Stimulated activated naive B cell treated with anti-CD40 and anti-IgM and Interleukin-4, amounts not matched to agents 10 μg/mL and 1 μg/mL and 100 μg/mL, for 72 hours (primary cell): ENCODE measurements at regions not wholly inside any gene's neighbourhood (a gene's known extent, or its start where the extent isn't known, plus 50 kb on each side); places are given as distances from the start of the nearest gene placed in this dataset.

Source experiments
- ATAC-seq, 2 donors: fragments of 150-1000 bp; cut with Tn5 transposase; replicated peaks; 2 replicates each; pipeline ENCODE4 v1.10.0; 2021; ENCODE audit warnings: moderate library complexity in 1 of 2
- DNase-seq: peaks from one replicate; pipeline ENCODE4 v3.0.0; 2021
- H3K27ac Mint-ChIP-seq: one replicate; pipeline ENCODE4 v1.8.0; 2022; ENCODE audit warnings: mild to moderate bottlenecking, mixed read lengths
- H3K27me3 Mint-ChIP-seq, 2 donors: one replicate each; pipeline ENCODE4 v1.8.0; 2022; ENCODE audit warnings: mixed read lengths in 2 of 2
- H3K36me3 Mint-ChIP-seq, 2 donors: one replicate each; pipeline ENCODE4 v1.8.0; 2022; ENCODE audit warnings: mixed read lengths in 2 of 2, mild to moderate bottlenecking in 1 of 2
- H3K4me1 Mint-ChIP-seq, 2 donors: one replicate each; pipeline ENCODE4 v1.8.0; 2022; ENCODE audit warnings: mixed read lengths in 2 of 2, mild to moderate bottlenecking in 1 of 2
- H3K4me3 Mint-ChIP-seq, 2 donors: one replicate each; pipeline ENCODE4 v1.8.0; 2022; ENCODE audit warnings: mild to moderate bottlenecking in 2 of 2, mixed read lengths in 2 of 2, moderate library complexity in 1 of 2
- H3K9me3 Mint-ChIP-seq, 2 donors: one replicate each; pipeline ENCODE4 v1.8.0; 2022; ENCODE audit warnings: mixed read lengths in 2 of 2, mild to moderate bottlenecking in 1 of 2

GRCh38 chr17:77317091-77317750 lies 176.5 kb downstream of the SEC14L1 start:
- H3K36me3 Mint-ChIP-seq = peaks cover 3 to 9% of the 10 kb centered on the region in 2 donors
- no peaks in the 10 kb centered on the region for H3K27me3 Mint-ChIP-seq
- H3K4me3 Mint-ChIP-seq = no peak overlapping the region
- no peak overlapping the region for H3K27ac Mint-ChIP-seq
- no peaks in the 10 kb centered on the region for H3K9me3 Mint-ChIP-seq
- H3K4me1 Mint-ChIP-seq = peaks cover 30 to 63% of the 10 kb centered on the region in 2 donors
- DNase-seq (no peak), ATAC-seq (no peak)

- DNase-seq = no peak
- no peak for ATAC-seq
- H3K27ac Mint-ChIP-seq = no peak overlapping the region
- H3K9me3 Mint-ChIP-seq = no peaks in the 10 kb centered on the region
- H3K27me3 Mint-ChIP-seq = no peaks in the 10 kb centered on the region
- peaks cover 3 to 13% of the 10 kb centered on the region in 2 donors for H3K36me3 Mint-ChIP-seq
- H3K4me3 Mint-ChIP-seq = no peak overlapping the region
- H3K4me1 Mint-ChIP-seq = peaks cover 33 to 69% of the 10 kb centered on the region in 2 donors
Observed at GRCh38 chr17:77318021-77318420, 177.3 kb downstream of the SEC14L1 start.

- H3K4me1 Mint-ChIP-seq = peaks cover 39 to 75% of the 10 kb centered on the region in 2 donors
- H3K27ac Mint-ChIP-seq = peak overlapping the region; percentile 96
- peak overlapping the region; percentile 90 to 91 for H3K4me3 Mint-ChIP-seq
- no peaks in the 10 kb centered on the region for H3K9me3 Mint-ChIP-seq
- H3K27me3 Mint-ChIP-seq = no peaks in the 10 kb centered on the region
- no peak for DNase-seq
- peaks cover 3 to 13% of the 10 kb centered on the region in 2 donors for H3K36me3 Mint-ChIP-seq
- ATAC-seq = peak; percentile 6 to 7
Observed at GRCh38 chr17:77318491-77319210, 177.9 kb downstream of the SEC14L1 start.

- peaks cover 6 to 15% of the 10 kb centered on the region in 2 donors for H3K36me3 Mint-ChIP-seq
- peak; percentile 78 for DNase-seq
- no peaks in the 10 kb centered on the region for H3K27me3 Mint-ChIP-seq
- peak; percentile 52 to 56 for ATAC-seq
- H3K4me1 Mint-ChIP-seq = peaks cover 47 to 83% of the 10 kb centered on the region in 2 donors
- H3K9me3 Mint-ChIP-seq = no peaks in the 10 kb centered on the region
- H3K4me3 Mint-ChIP-seq = peak overlapping the region; percentile 90 to 91
- peak overlapping the region; percentile 96 for H3K27ac Mint-ChIP-seq
Observed at GRCh38 chr17:77319211-77320043, 178.7 kb downstream of the SEC14L1 start.

- peaks cover 6 to 22% of the 10 kb centered on the region in 2 donors for H3K36me3 Mint-ChIP-seq
- no peaks in the 10 kb centered on the region for H3K27me3 Mint-ChIP-seq
- H3K9me3 Mint-ChIP-seq = no peaks in the 10 kb centered on the region
- peak overlapping the region; percentile 96 for H3K27ac Mint-ChIP-seq
- no peak for ATAC-seq
- H3K4me3 Mint-ChIP-seq = peak overlapping the region; percentile 90 to 91
- DNase-seq = no peak
- peaks cover 53 to 89% of the 10 kb centered on the region in 2 donors for H3K4me1 Mint-ChIP-seq
Observed at GRCh38 chr17:77320044-77320440, 179.3 kb downstream of the SEC14L1 start.

GRCh38 chr17:77320485-77321256 lies 179.9 kb downstream of the SEC14L1 start:
- H3K27ac Mint-ChIP-seq = peak overlapping the region; percentile 96
- peak; percentile 75 for DNase-seq
- ATAC-seq = peak; percentile 10 to 12
- H3K4me1 Mint-ChIP-seq = peaks cover 56 to 90% of the 10 kb centered on the region in 2 donors
- peak overlapping the region; percentile 90 to 91 for H3K4me3 Mint-ChIP-seq
- no peaks in the 10 kb centered on the region for H3K27me3 Mint-ChIP-seq
- peaks cover 6 to 24% of the 10 kb centered on the region in 2 donors for H3K36me3 Mint-ChIP-seq
- no peaks in the 10 kb centered on the region for H3K9me3 Mint-ChIP-seq

GRCh38 chr17:77321649-77322513 lies 181.1 kb downstream of the SEC14L1 start:
- H3K4me3 Mint-ChIP-seq = peak overlapping the region; percentile 90 to 91

GRCh38 chr17:77322514-77323412 lies 182.0 kb downstream of the SEC14L1 start:
- Mint-ChIP-seq H3K27ac (peak overlapping the region; percentile 98), H3K36me3 (peaks cover 7 to 31% of the 10 kb centered on the region in 2 donors), H3K4me1 (peaks cover 67 to 100% of the 10 kb centered on the region in 2 donors), H3K9me3 (no peaks in the 10 kb centered on the region), H3K27me3 (no peaks in the 10 kb centered on the region), H3K4me3 (peak overlapping the region; percentile 90 to 91)
- DNase-seq = peak; percentile 91
- ATAC-seq = peak; percentile 55 to 57

More at GRCh38 chr17:77321649-77322513, 181.1 kb downstream of the SEC14L1 start:
- H3K36me3 Mint-ChIP-seq = peaks cover 7 to 31% of the 10 kb centered on the region in 2 donors
- H3K9me3 Mint-ChIP-seq = no peaks in the 10 kb centered on the region
- peak overlapping the region; percentile 98 for H3K27ac Mint-ChIP-seq
- DNase-seq = no peak
- peaks cover 61 to 91% of the 10 kb centered on the region in 2 donors for H3K4me1 Mint-ChIP-seq
- no peak for ATAC-seq
- no peaks in the 10 kb centered on the region for H3K27me3 Mint-ChIP-seq

GRCh38 chr17:77323413-77324171 lies 182.8 kb downstream of the SEC14L1 start:
- H3K4me1 Mint-ChIP-seq = peaks cover 69 to 100% of the 10 kb centered on the region in 2 donors
- peak overlapping the region; percentile 98 for H3K27ac Mint-ChIP-seq
- peak; percentile 4 to 5 for ATAC-seq

GRCh38 chr17:77324227-77324626 lies 183.5 kb downstream of the SEC14L1 start:
- Mint-ChIP-seq H3K4me3 (peak overlapping the region; percentile 90 to 91), H3K27me3 (no peaks in the 10 kb centered on the region), H3K36me3 (peaks cover 8 to 34% of the 10 kb centered on the region in 2 donors), H3K4me1 (peaks cover 68 to 100% of the 10 kb centered on the region in 2 donors), H3K9me3 (no peaks in the 10 kb centered on the region), H3K27ac (peak overlapping the region; percentile 98)
- DNase-seq (no peak), ATAC-seq (no peak)

More at GRCh38 chr17:77323413-77324171, 182.8 kb downstream of the SEC14L1 start:
- Mint-ChIP-seq H3K4me3 (peak overlapping the region; percentile 90 to 91), H3K9me3 (no peaks in the 10 kb centered on the region), H3K27me3 (no peaks in the 10 kb centered on the region), H3K36me3 (peaks cover 7 to 32% of the 10 kb centered on the region in 2 donors)
- peak; percentile 63 for DNase-seq

GRCh38 chr17:77325577-77326075 lies 184.9 kb downstream of the SEC14L1 start:
- Mint-ChIP-seq H3K9me3 (no peaks in the 10 kb centered on the region), H3K27ac (peak overlapping the region; percentile 98), H3K4me1 (peaks cover 73 to 98% of the 10 kb centered on the region in 2 donors), H3K4me3 (peak overlapping the region; percentile 68 to 90), H3K36me3 (peaks cover 6 to 34% of the 10 kb centered on the region in 2 donors), H3K27me3 (no peaks in the 10 kb centered on the region)
- peak; percentile 76 for DNase-seq
- peak; percentile 51 to 54 for ATAC-seq
